ENCODE measurements at regions not wholly inside any gene's neighbourhood (a gene's known extent, or its start where the extent isn't known, plus 50 kb on each side); places are given as distances from the start of the nearest gene placed in this dataset.

DNA sequence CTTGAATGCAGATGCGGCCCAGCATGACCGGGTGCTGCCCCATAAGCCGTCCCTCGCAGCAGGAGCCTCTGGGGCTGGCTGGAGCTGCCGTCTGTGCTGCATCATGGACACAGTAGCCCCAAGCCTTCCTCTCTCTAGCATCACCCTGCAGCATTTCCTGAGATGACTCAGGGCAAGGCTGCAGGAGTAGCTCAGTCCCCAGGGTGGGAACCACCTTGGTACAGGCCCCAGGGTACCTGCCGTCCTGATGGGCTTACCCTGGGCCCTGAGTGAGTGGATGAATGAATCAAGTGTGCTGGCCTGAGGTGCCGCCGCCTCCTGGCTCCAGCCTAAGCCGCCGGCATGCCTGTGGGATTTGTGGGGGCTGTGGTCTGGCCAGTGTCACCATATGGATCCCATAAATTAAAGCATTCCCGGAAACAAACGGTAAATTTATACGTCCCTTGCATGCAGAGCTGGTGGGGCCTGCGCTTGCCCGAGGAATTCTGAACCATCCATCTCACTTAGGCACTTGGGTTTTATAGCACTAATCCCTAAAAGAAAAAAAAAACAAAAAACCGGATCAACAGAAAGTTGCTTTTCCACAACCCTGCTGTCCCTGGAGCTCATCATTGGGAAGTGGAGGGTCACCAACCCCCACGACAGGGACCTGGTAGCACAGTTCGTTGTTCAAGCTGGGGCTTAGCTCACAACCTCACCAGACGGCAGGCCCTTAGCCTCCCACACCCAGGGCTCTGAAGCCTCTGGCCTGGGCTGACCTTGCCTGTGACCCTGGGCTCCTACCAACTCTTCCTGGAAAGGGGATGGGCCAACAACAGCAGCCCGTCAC lies 242.6 kb upstream of the CIBAR2 start:
- Histone ChIP-seq H2AK5ac (ENCODE audit: low read depth, low read length) (peak overlapping the region; percentile 72; the same call in 1 of the 2 replicates), H3K9me1 (ENCODE audit: insufficient read depth, low read length) (peaks cover 24% of the 10 kb centered on the region), H2BK20ac (ENCODE audit: low read depth, low read length) (peak overlapping the region; percentile 15), H2BK5ac (ENCODE audit: low read depth, low read length, poor library complexity, severe bottlenecking) (no peak overlapping the region), H3K4ac (ENCODE audit: low read depth, low read length) (peak overlapping the region; percentile 59), H2BK120ac (ENCODE audit: low read depth, low read length) (peak overlapping the region; percentile 45), H3K14ac (replicated peaks; ENCODE audit: low read depth, low read length) (peak overlapping the region; percentile 12; the same call in 1 of the 2 replicates), H4K8ac (ENCODE audit: low read depth in 2 of 2, low read length in 2 of 2) (peak overlapping the region; percentile 37 to 61; a peak in 1 of 4 replicates), H4K91ac (ENCODE audit: insufficient read depth, low read depth, low read length) (peak overlapping the region; percentile 89), H3K27me3 (ENCODE audit: control insufficient read depth, insufficient read depth, low read length) (no peaks in the 10 kb centered on the region), H3K4me2 (ENCODE audit: low read depth, low read length) (no peak overlapping the region; the same call in 1 of the 2 replicates), H3K79me1 (ENCODE audit: low read depth in 1 of 2, low read length in 2 of 2) (peaks cover 28 to 68% of the 10 kb centered on the region in 2 experiments), H3K4me3 (ENCODE audit: insufficient read depth, low read depth, low read length) (no peak overlapping the region), H2AK9ac (replicated peaks; ENCODE audit: low read depth, low read length, poor library complexity) (peak overlapping the region; percentile 79), H3K23ac (ENCODE audit: low read depth, low read length) (peak overlapping the region; percentile 35; the same call in 1 of the 2 replicates), H2BK15ac (ENCODE audit: low read depth, low read length) (peak overlapping the region; percentile 54; the same call in 2 of the 3 replicates), H4K20me1 (ENCODE audit: insufficient read depth, low read length) (peaks cover 79% of the 10 kb centered on the region), H3K9me3 (ENCODE audit: control insufficient read depth, insufficient read depth, low read length) (0 out of 2 replicates have a peak, but pooled peaks cover 3% of the 10 kb centered on the region), H3K4me1 (ENCODE audit: control insufficient read depth, insufficient read depth, low read length) (peaks cover 37% of the 10 kb centered on the region), H4K5ac (ENCODE audit: low read depth, low read length) (no peak overlapping the region; the same call in 1 of the 2 replicates), H2AFZ (replicated peaks; ENCODE audit: low read length, poor library complexity) (peak overlapping the region; percentile 49), H3K9ac (ENCODE audit: low read depth, low read length) (no peak overlapping the region; the same call in 1 of the 2 replicates), H3K27ac (ENCODE audit: insufficient read depth, low read length) (peak overlapping the region; percentile 75; the same call in 1 of the 2 replicates), H3K56ac (ENCODE audit: extremely low read depth, insufficient read depth, low read length) (no peak overlapping the region), H3K36me3 (ENCODE audit: control insufficient read depth, insufficient read depth, low read length) (peaks cover 2% of the 10 kb centered on the region; the same call in 1 of the 2 replicates), H3K18ac (ENCODE audit: low read depth, low read length) (peak overlapping the region; percentile 41; the same call in 1 of the 2 replicates)
- TF ChIP-seq MXI1 (IDR thresholded peaks at IDR 0.05; ENCODE audit: borderline replicate concordance, low read depth, low read length) = 0 out of 2 replicates have a peak, but pooled peaks have one; percentile 29
- peak; percentile 24; the same call in 1 of the 2 replicates for TF ChIP-seq BHLHE40 (IDR thresholded peaks at IDR 0.05; ENCODE audit: low read depth, low read length)
- TF ChIP-seq, protein P1, sequence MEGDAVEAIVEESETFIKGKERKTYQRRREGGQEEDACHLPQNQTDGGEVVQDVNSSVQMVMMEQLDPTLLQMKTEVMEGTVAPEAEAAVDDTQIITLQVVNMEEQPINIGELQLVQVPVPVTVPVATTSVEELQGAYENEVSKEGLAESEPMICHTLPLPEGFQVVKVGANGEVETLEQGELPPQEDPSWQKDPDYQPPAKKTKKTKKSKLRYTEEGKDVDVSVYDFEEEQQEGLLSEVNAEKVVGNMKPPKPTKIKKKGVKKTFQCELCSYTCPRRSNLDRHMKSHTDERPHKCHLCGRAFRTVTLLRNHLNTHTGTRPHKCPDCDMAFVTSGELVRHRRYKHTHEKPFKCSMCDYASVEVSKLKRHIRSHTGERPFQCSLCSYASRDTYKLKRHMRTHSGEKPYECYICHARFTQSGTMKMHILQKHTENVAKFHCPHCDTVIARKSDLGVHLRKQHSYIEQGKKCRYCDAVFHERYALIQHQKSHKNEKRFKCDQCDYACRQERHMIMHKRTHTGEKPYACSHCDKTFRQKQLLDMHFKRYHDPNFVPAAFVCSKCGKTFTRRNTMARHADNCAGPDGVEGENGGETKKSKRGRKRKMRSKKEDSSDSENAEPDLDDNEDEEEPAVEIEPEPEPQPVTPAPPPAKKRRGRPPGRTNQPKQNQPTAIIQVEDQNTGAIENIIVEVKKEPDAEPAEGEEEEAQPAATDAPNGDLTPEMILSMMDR (conservative IDR thresholded peaks at IDR 0.05; ENCODE audit: low read depth, low read length) = 0 out of 2 replicates have a peak, but pooled peaks have one; percentile 1
- TF ChIP-seq POLR2A (IDR thresholded peaks at IDR 0.05; ENCODE audit: low read depth, low read length) = no peak
- WGBS, 2 experiments (ENCODE audit: extremely low coverage in 2 of 2, insufficient read length in 1 of 2) = 53% methylated on average over 3 of the region's 20 CpGs; no CpG with 5 or more reads in 1 of the 2 experiments
- POLR2A ChIA-PET (ENCODE audit: unreplicated experiment) = no interaction called here
- CTCF ChIA-PET = interaction anchor here (0.6 to 1.5 kb wide), 4 partner anchors 24 to 372 kb away, joined by 3 to 5 read pairs (median 4); no protein-coding TSS in a partner anchor
- peak; percentile 67 for ATAC-seq (ENCODE audit: low read depth)
- dilution Hi-C loops (cut with HindIII; ENCODE audit: low sequenced_read_pairs, unreplicated experiment) (no loop called here), in situ Hi-C loops (cut with MboI; ENCODE audit: low sequenced_read_pairs) (no loop called here), intact Hi-C loops (cut with micrococcal nuclease) (no loop called here)
- peak; percentile 87 for DNase-seq
- BruUV-seq (replicated peaks) = no TSS peak

All from IMR-90 (cell line).